HUES6 (cell line): ENCODE measurements at regions not wholly inside any gene's neighbourhood (a gene's known extent, or its start where the extent isn't known, plus 50 kb on each side); places are given as distances from the start of the nearest gene placed in this dataset.

ENCODE experiments used
- H3K27ac ChIP-seq: 2 replicates; pipeline ENCODE4 v1.7.0; 2013; ENCODE audit warnings: low read depth, mild to moderate bottlenecking, low read length, inconsistent platforms
- H3K27me3 ChIP-seq: 2 replicates; pipeline ENCODE4 v1.6.1; 2013; ENCODE audit warnings: low read length; ENCODE audit not compliant: control insufficient read depth, insufficient read depth
- H3K36me3 ChIP-seq: 2 replicates; pipeline ENCODE4 v1.6.1; 2013; ENCODE audit warnings: low read length; ENCODE audit not compliant: control insufficient read depth, insufficient read depth
- H3K4me1 ChIP-seq: 2 replicates; pipeline ENCODE4 v1.6.1; 2013; ENCODE audit warnings: low read length; ENCODE audit not compliant: control insufficient read depth, insufficient read depth
- H3K4me3 ChIP-seq: 2 replicates; pipeline ENCODE4 v1.5.1; 2013; ENCODE audit warnings: low read depth, low read length
- H3K9ac ChIP-seq: one replicate; pipeline ENCODE4 v1.6.1; 2013; ENCODE audit warnings: mild to moderate bottlenecking, low read length
- H3K9me3 ChIP-seq: 2 replicates; pipeline ENCODE4 v1.6.1; 2013; ENCODE audit warnings: low read depth, low read length; ENCODE audit not compliant: control insufficient read depth, insufficient read depth

- Histone ChIP-seq H3K27ac (no peak overlapping the region), H3K4me1 (no peaks in the 10 kb centered on the region), H3K9ac (no peak overlapping the region), H3K9me3 (no peaks in the 10 kb centered on the region), H3K27me3 (no peaks in the 10 kb centered on the region), H3K4me3 (no peak overlapping the region), H3K36me3 (no peaks in the 10 kb centered on the region)
These were observed 623.2 kb upstream of the FAM174A start for GRCh38 chr5:99911971-99912370.

- H3K27me3 ChIP-seq, result no peaks in the 10 kb centered on the region
- H3K4me3 ChIP-seq, result no peak overlapping the region
- H3K9me3 ChIP-seq, result no peaks in the 10 kb centered on the region
- H3K9ac ChIP-seq, result no peak overlapping the region
- no peak overlapping the region for H3K27ac ChIP-seq
- no peaks in the 10 kb centered on the region for H3K36me3 ChIP-seq
- H3K4me1 ChIP-seq, result no peaks in the 10 kb centered on the region
These were observed 628.4 kb upstream of the FAM174A start for GRCh38 chr5:99906776-99907175.

- no peaks in the 10 kb centered on the region for H3K4me1 ChIP-seq
- no peak overlapping the region for H3K27ac ChIP-seq
- no peak overlapping the region for H3K9ac ChIP-seq
- H3K36me3 ChIP-seq, result no peaks in the 10 kb centered on the region
- no peaks in the 10 kb centered on the region for H3K27me3 ChIP-seq
- no peaks in the 10 kb centered on the region for H3K9me3 ChIP-seq
- no peak overlapping the region for H3K4me3 ChIP-seq
These were observed 633.2 kb upstream of the FAM174A start for GRCh38 chr5:99901972-99902371.

- no peak overlapping the region for H3K27ac ChIP-seq
- no peak overlapping the region for H3K9ac ChIP-seq
- no peaks in the 10 kb centered on the region for H3K27me3 ChIP-seq
- H3K9me3 ChIP-seq, result no peaks in the 10 kb centered on the region
- no peaks in the 10 kb centered on the region for H3K36me3 ChIP-seq
- no peak overlapping the region for H3K4me3 ChIP-seq
- H3K4me1 ChIP-seq, result no peaks in the 10 kb centered on the region
These were observed 634.8 kb upstream of the FAM174A start for GRCh38 chr5:99900302-99900852.

GRCh38 chr5:99879791-99880511 lies 655.2 kb upstream of the FAM174A start:
- Histone ChIP-seq H3K27me3 (no peaks in the 10 kb centered on the region), H3K4me3 (no peak overlapping the region), H3K9ac (no peak overlapping the region), H3K36me3 (no peaks in the 10 kb centered on the region), H3K4me1 (no peaks in the 10 kb centered on the region), H3K27ac (no peak overlapping the region), H3K9me3 (no peaks in the 10 kb centered on the region)

- Histone ChIP-seq H3K27ac (no peak overlapping the region), H3K9ac (no peak overlapping the region), H3K27me3 (no peaks in the 10 kb centered on the region), H3K4me3 (no peak overlapping the region), H3K36me3 (no peaks in the 10 kb centered on the region), H3K9me3 (no peaks in the 10 kb centered on the region), H3K4me1 (no peaks in the 10 kb centered on the region)
These were observed 656.3 kb upstream of the FAM174A start for GRCh38 chr5:99878830-99879229.

- no peak overlapping the region for H3K9ac ChIP-seq
- H3K4me1 ChIP-seq, result no peaks in the 10 kb centered on the region
- H3K4me3 ChIP-seq, result no peak overlapping the region
- H3K9me3 ChIP-seq, result no peaks in the 10 kb centered on the region
- no peaks in the 10 kb centered on the region for H3K27me3 ChIP-seq
- no peak overlapping the region for H3K27ac ChIP-seq
- no peaks in the 10 kb centered on the region for H3K36me3 ChIP-seq
These were observed 668.4 kb upstream of the FAM174A start for GRCh38 chr5:99866740-99867139.

GRCh38 chr5:99865159-99865558 lies 670.0 kb upstream of the FAM174A start:
- H3K4me3 ChIP-seq, result no peak overlapping the region
- H3K9ac ChIP-seq, result no peak overlapping the region
- H3K9me3 ChIP-seq, result no peaks in the 10 kb centered on the region
- no peaks in the 10 kb centered on the region for H3K27me3 ChIP-seq
- no peaks in the 10 kb centered on the region for H3K4me1 ChIP-seq
- H3K27ac ChIP-seq, result no peak overlapping the region
- no peaks in the 10 kb centered on the region for H3K36me3 ChIP-seq

- H3K4me1 ChIP-seq, result no peaks in the 10 kb centered on the region
- H3K4me3 ChIP-seq, result no peak overlapping the region
- no peak overlapping the region for H3K27ac ChIP-seq
- H3K36me3 ChIP-seq, result no peaks in the 10 kb centered on the region
- no peaks in the 10 kb centered on the region for H3K9me3 ChIP-seq
- no peaks in the 10 kb centered on the region for H3K27me3 ChIP-seq
- H3K9ac ChIP-seq, result no peak overlapping the region
These were observed 699.4 kb upstream of the FAM174A start for GRCh38 chr5:99835791-99836190.

- no peaks in the 10 kb centered on the region for H3K9me3 ChIP-seq
- no peak overlapping the region for H3K4me3 ChIP-seq
- no peak overlapping the region for H3K9ac ChIP-seq
- no peaks in the 10 kb centered on the region for H3K4me1 ChIP-seq
- H3K27me3 ChIP-seq, result no peaks in the 10 kb centered on the region
- H3K36me3 ChIP-seq, result no peaks in the 10 kb centered on the region
- no peak overlapping the region for H3K27ac ChIP-seq
These were observed 708.0 kb upstream of the FAM174A start for GRCh38 chr5:99827136-99827535.

GRCh38 chr5:99817796-99818195 lies 717.4 kb upstream of the FAM174A start:
- no peaks in the 10 kb centered on the region for H3K4me1 ChIP-seq
- H3K9ac ChIP-seq, result no peak overlapping the region
- H3K9me3 ChIP-seq, result no peaks in the 10 kb centered on the region
- H3K27ac ChIP-seq, result no peak overlapping the region
- no peaks in the 10 kb centered on the region for H3K27me3 ChIP-seq
- H3K36me3 ChIP-seq, result no peaks in the 10 kb centered on the region
- no peak overlapping the region for H3K4me3 ChIP-seq
